ENCODE measurements at regions not wholly inside any gene's neighbourhood (a gene's known extent, or its start where the extent isn't known, plus 50 kb on each side); places are given as distances from the start of the nearest gene placed in this dataset.

- no peak for DNase-seq
- Histone ChIP-seq H3K27me3 (ENCODE audit: low read depth) (no peaks in the 10 kb centered on the region), H3K27ac (replicated peaks) (no peak overlapping the region), H3K36me3 (no peaks in the 10 kb centered on the region), H3K4me1 (no peaks in the 10 kb centered on the region), H3K4me3 (no peak overlapping the region), H3K9me3 (replicated peaks) (peaks cover 25% of the 10 kb centered on the region)
- intact Hi-C loops (cut with micrococcal nuclease), result no loop called here
- no peak for TF ChIP-seq CTCF (IDR thresholded peaks at IDR 0.05; ENCODE audit: borderline replicate concordance)
Observed at GRCh38 chr7:52777051-52777822, 258.2 kb upstream of the POM121L12 start.

- Histone ChIP-seq H3K27ac (replicated peaks) (no peak overlapping the region), H3K4me3 (no peak overlapping the region), H3K36me3 (no peaks in the 10 kb centered on the region), H3K4me1 (no peaks in the 10 kb centered on the region), H3K9me3 (replicated peaks) (peaks cover 20% of the 10 kb centered on the region), H3K27me3 (ENCODE audit: low read depth) (no peaks in the 10 kb centered on the region)
- no peak for DNase-seq
- TF ChIP-seq CTCF (IDR thresholded peaks at IDR 0.05; ENCODE audit: borderline replicate concordance), result no peak
- intact Hi-C loops (cut with micrococcal nuclease), result no loop called here
Observed at GRCh38 chr7:52775876-52776275, 259.6 kb upstream of the POM121L12 start.

- Histone ChIP-seq H3K27me3 (ENCODE audit: low read depth) (no peaks in the 10 kb centered on the region), H3K27ac (replicated peaks) (no peak overlapping the region), H3K4me3 (no peak overlapping the region), H3K4me1 (no peaks in the 10 kb centered on the region), H3K9me3 (replicated peaks) (no peaks in the 10 kb centered on the region), H3K36me3 (no peaks in the 10 kb centered on the region)
- intact Hi-C loops (cut with micrococcal nuclease), result no loop called here
- DNase-seq, result no peak
- no peak for TF ChIP-seq CTCF (IDR thresholded peaks at IDR 0.05; ENCODE audit: borderline replicate concordance)
Observed at GRCh38 chr7:52771177-52771576, 264.3 kb upstream of the POM121L12 start.

DNA sequence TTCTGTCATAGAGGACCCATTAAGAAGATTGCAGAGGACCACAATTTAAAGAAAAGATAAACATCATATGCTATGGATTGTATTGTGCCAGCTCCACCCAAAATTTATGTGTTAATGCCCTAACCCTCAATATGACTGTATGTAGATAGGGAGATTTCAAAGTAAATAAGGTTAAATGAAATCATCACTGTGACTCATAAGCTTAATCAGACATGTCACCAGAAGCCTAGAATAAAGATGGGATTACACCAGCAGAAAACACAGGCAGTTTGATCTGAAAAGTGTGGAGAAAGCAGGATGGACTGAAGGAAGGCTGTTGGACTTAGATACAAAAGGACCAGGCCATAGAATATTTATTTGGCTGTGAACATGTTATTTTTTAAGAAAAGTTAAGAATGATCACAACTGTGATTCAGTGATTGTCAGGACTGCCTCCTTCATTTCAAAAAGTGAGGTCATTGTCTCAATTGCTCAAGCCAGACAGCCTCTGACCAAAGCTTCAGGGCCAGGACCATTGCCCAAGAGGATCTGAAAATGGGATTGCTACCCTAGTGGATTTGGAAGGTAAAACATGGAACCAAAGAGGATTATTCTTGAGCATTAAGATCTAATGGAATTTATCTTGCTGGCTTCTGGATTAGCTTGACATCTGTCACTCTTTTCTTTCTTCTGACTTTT lies 270.8 kb upstream of the POM121L12 start:
- Histone ChIP-seq H3K9me3 (replicated peaks) (no peaks in the 10 kb centered on the region), H3K4me1 (no peaks in the 10 kb centered on the region), H3K27ac (replicated peaks) (no peak overlapping the region), H3K4me3 (no peak overlapping the region), H3K36me3 (no peaks in the 10 kb centered on the region), H3K27me3 (ENCODE audit: low read depth) (no peaks in the 10 kb centered on the region)
- DNase-seq, result no peak
- no peak for TF ChIP-seq CTCF (IDR thresholded peaks at IDR 0.05; ENCODE audit: borderline replicate concordance)
- intact Hi-C loops (cut with micrococcal nuclease), result no loop called here

DNA sequence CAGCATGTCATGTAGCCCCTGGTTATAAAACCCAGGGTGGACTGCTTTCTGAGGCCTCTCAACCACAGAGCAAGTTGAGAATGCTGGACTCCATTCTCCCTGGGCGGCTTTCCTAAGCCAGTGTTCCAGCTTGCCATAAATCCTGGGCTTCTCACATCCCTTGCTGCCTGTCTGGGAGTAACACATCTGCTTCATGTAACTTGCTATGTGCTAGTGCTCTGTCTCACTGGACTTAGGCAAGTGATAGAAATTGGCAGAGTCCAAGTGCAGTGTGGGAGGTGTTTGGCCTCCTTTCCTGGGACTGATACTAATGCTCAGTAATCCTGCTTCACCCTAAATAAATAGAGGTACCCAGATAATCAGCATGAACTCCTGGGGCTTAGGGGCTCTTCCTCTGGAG lies 277.1 kb upstream of the POM121L12 start:
- DNase-seq, result peak; percentile 17

More for the DNA sequence above, 277.1 kb upstream of the POM121L12 start:
- Histone ChIP-seq H3K27ac (replicated peaks) (peak overlapping the region; percentile 26), H3K27me3 (ENCODE audit: low read depth) (no peaks in the 10 kb centered on the region), H3K9me3 (replicated peaks) (peaks cover 7% of the 10 kb centered on the region), H3K4me3 (no peak overlapping the region), H3K4me1 (no peaks in the 10 kb centered on the region), H3K36me3 (no peaks in the 10 kb centered on the region)
- TF ChIP-seq CTCF (IDR thresholded peaks at IDR 0.05; ENCODE audit: borderline replicate concordance), result no peak
- intact Hi-C loops (cut with micrococcal nuclease), result no loop called here
